ENCODE measurements at regions not wholly inside any gene's neighbourhood (a gene's known extent, or its start where the extent isn't known, plus 50 kb on each side); places are given as distances from the start of the nearest gene placed in this dataset.
A peak's percentile ranks its signal among the peaks of the same experiment; 100 is the strongest.

DNA sequence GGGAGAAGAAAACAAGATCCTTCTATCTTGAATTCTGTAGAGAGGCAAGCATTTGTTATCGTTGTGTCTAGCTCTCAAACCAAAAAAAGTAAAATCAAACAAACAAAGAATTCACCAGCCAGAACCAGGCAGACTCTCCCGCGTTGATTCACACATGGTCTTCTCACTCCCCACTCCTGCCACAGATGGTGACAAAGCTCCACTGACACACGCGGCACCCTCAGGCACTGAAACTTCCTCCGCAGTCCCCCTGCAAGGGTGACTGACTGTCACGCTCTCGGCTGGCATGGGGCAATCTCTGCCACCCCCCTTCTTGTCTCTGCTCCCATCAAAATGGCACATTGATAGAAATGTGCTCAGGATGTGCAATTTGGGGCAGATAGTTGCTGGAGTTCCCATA, 304.9 kb downstream of the DHX15 start:
- no peak for DNase-seq

DNA sequence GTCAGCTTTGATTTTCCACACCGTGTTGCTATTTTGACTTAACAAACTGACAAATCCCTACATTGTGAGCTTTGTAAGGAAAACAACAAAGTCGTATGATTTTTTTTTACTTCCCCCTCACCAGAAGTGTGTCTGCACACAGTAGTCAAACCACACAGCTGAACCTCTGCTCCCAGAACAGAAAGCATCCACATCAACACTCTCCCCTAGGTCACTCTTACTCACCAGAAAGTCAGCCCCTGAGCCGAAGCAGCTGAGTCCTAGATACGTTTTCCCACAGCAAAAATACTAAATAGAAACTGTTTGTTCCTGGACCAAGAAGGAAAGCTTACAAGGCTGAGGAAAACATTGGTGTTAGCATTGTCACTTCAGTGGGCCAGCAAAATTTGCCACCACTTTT, 305.7 kb downstream of the DHX15 start:
- DNase-seq, result no peak

DNA sequence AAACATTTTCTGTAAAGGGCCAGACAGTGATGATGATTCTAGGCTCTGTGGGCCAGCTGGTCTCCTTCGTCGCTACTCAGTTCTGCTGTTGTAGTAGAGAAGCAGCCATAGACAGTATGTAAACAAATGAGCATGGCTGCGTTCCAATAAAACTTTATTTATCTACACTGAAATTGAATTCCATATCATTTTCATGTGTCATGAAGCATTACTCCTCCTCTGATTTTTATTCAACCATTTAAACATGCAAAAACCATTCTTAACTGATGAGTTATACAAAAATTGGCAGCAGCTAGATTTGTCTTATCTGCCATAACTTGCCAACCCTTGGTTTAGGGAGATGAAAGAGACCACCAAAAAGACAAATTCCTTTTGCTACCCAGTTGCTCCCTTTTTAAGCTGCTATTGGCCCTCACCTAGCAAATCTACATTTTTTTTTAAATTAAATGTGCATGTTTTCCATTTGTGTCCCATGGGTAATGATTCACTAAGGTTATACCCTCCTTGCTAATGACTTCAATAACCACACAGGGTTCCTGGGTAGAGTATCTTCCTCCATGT, 309.9 kb downstream of the DHX15 start:
- peak; percentile 1 for DNase-seq

DNA sequence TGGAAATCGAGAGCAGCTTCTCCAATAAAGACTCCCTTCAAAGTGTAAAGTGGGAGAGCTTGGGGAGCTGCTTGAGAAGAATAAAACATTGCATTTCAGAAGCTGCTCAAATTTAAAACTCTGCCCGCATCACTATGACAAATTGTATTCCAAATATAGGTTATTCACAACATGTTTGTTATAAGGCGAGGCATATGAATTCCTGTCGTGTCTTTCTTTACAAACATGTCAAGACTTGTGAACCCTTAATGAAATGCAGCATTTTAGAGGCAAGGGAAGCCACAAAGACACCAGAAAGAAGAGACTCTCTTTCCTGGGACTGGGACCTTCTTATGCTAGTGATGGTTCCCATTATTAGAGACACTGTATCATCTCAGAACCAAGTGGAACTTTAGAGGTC, 311.2 kb downstream of the DHX15 start:
- DNase-seq, result no peak

DNA sequence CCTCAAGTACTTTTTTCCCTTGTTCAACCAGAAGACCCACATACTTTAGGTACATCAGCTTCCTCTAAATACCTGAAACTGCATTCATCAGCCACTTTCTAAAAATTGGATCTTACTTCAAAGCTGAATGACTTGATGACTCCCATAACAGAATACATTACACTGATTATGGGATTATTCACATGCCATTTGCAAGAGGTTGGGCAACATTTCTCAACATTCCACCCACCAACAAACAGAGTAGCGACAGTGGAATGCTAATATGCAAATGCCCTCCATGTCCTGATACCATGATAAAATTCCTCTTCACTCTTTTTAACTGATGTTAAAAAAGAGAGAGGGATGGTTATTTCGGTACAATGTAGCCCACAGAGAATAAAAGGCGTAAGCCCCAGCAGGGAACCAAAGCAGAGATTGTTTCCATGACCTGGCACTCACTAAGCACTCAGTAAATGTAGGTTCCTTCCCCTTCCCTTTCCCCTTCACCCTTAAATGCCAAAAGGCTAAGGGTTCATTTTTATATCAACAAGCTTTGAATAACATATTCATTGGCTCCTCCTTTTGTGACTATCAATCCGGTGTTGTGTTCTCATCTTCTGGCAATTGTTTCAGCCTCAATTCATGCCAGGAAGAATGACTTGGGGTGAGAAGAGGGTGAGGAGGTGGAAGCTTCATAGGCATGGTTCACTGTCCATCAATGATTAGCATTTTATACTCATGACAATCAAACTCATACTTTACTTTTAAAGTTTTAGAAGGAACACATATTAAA, 317.2 kb downstream of the DHX15 start:
- peak; percentile 1 for DNase-seq

DNA sequence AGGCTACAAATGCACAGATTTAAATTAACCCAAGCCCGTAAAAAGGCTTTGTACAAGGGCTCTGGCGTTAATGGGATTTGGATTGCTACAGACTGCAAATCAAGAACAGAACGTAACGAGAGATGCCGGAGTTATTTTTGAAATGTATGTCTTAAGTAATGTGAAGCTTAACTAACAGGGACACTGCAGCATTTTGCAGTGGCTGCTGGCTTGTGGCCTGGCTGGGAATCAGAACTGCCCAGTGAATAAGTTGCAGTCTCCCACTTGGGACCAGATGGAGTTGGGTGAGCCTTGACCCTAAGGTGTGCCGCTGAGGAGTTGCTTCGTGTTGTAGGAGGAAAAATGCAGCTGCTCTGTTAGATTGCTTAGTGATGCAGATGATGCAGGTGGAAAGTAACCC, 318.4 kb downstream of the DHX15 start:
- DNase-seq, result no peak

DNA sequence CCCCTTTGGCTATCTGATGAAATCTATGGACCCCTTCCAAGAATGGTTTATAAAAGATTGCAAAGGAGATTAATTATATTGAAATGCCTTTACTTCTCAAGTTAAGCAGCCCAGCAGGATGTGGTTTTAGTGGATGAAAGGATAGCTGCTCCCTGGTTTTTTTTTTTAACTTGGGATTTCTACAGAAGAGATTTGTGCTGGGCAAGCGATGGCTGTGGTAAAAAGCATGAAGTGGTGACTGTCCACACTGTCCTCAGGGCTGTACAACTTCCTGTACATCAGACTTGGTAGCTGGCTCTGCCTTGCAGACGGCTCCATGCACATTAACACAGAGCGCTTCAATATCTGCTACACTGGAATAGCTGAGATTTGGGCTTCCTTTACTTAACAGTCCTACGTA, 321.7 kb downstream of the DHX15 start:
- DNase-seq, result no peak

DNA sequence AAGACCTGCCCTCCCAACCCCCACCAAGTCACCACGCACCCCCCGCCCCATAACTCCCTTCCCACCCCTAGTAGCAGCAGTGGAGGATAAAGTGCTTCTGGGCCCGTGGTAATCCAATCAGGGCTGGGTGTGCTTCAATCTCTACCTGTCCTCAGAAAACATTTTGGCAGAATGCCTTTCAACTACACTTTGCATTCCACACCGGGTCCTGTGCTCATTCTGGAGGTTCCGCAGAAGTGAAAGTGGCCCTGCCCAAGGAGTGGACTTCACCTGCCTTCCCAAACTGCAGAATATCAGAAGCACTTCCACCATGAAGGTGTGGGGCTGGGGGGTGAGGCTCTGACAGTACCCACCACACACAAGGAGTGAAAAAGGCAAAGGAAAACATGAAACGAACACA, 322.3 kb downstream of the DHX15 start:
- DNase-seq, result no peak

DNA sequence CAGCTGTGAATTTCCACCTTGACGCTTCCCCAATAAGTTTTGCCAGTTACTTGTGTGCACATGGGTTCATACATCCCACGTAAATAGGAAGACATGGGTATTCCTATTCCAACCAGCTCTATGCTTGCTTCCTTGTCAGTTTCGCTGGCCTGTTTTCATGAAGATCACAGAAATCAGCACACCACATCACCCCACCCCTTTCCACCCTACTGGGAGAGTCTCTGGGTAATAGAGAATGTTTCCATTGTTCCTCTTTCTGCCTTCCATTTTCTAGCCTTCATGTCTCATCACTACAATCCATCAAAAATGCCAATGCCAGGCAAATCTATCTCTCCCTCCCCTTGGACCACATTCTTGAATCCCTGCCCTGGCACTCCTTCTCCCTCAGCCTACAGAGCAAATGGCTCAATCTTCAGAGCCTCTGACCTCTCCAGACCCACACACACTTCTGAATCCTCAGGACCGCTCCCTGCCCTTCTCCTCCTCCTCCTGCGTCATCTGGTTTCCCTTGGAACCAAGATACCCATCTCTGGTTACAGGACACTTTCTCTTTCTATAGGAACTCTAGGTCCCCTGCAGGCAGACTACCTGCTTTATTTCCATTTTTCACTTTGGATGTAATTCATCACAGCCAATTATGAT, 323.3 kb downstream of the DHX15 start:
- DNase-seq, result no peak

DNA sequence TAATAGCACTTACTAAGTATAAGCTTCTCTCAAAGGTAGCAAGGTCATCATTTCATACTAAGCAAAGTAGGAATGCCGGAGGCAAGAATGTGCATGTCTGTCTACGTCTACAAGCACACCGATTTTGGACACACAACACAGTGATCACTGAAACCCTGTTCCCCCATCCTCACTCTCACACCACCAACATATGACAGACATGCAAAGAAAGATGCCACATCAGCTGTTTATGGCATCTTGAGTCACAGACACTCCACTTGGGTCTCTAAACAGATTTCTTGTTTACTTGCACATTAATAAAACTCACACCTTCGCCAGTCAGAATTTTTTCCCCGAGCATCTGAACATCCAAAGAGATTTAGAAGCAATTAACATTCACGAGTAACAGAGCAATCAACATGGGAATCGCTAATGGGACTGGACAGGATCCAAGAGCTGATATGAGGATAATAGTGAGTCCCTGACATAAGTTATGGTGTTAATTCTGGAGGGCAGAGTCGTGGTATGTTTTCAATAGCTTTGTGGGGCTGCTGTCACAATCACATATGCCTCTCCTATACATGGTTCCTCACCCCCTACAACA, 324.1 kb downstream of the DHX15 start:
- DNase-seq, result no peak

DNA sequence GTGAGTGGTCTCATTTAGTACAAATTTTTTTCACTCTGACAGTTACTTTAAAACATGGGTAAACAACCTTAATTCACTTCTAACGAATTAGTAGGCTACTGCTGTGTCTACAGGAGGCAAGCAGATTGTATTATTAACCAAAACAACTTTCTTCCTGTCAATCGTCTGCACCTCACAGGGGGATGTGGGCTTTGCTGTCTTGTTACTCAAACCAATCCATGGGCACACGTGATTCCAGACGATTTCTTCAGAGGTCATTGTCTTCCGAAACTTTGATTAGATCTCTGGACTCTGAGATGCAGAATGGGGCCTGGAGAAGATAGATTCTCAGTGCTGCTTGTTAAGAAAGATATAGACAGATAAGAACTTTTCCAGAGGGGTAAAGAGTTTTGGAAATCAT, 327.8 kb downstream of the DHX15 start:
- DNase-seq, result no peak

DNA sequence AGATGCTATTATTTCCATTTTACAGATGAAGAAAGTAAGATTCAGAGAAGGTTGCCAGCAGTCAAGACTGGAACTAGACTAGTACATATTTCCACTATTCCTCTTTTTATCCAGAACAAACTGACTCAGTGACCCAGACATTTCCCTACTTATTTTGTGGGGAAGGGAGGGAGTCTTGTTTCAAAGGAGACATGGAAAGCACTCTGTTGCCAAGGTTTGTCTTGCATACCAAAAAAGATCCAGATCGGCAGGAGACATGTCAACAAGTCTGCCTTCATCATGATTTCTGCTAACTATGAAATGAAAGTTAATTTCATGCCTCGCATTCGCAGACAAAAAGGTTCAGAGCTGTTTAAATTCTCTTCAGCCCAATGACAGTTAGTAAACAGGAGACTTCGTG, 328.3 kb downstream of the DHX15 start:
- no peak for DNase-seq

DNA sequence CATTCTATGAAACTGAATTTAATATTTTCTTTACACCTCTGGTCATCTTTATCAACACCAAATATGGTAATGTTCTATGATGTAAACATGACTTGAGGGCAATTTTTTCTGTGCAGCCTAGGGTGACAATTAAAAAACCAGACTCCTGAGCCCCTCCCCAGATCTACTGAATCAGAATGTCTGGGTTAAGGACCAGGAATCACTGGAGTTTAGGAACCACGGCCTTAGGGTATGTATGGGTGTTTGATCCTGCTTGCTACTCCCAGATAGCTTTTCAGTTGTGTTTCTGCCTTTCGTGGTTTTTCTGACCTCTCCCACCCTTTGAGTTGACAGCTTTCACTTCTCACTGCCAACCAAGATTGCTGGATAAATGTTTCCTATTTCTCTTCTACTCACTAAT, 332.2 kb downstream of the DHX15 start:
- no peak for DNase-seq

DNA sequence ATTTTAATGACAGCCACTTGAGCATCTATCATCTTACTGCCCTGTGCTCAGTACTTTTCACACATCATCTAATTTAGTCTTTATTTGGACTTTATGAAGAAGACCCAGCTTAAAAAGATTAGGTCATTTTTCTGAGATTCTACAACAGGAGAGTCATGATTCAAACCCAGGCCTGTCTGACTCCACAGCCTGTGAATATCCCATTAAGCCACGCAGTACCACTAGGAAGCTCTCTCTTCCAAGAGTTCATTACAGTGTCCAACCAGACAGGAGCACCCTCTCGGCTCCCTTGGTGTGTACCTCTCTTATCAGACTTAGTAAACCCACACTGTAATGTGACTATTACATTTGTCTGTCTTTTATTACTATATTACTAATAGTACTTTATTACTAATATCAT, 332.8 kb downstream of the DHX15 start:
- DNase-seq, result no peak

DNA sequence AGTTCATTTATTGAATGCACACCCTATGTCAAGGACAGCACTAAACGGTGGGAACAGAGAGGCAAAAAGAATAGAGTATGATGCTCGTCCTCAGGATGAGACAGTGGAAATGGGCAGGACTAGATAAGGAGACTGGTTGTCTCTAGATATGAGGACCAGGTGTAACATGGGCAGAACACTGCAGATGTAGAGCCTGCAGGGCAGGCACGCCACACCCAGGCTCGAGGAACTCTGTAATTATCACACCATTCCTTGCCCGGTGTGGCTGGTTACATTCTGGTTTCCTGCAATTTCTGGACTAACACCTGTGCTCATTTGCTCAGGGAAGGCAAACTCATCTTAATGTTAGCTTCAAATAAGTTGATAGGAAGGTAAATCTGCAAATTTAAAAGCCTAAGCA, 334.4 kb downstream of the DHX15 start:
- DNase-seq, result no peak

DNA sequence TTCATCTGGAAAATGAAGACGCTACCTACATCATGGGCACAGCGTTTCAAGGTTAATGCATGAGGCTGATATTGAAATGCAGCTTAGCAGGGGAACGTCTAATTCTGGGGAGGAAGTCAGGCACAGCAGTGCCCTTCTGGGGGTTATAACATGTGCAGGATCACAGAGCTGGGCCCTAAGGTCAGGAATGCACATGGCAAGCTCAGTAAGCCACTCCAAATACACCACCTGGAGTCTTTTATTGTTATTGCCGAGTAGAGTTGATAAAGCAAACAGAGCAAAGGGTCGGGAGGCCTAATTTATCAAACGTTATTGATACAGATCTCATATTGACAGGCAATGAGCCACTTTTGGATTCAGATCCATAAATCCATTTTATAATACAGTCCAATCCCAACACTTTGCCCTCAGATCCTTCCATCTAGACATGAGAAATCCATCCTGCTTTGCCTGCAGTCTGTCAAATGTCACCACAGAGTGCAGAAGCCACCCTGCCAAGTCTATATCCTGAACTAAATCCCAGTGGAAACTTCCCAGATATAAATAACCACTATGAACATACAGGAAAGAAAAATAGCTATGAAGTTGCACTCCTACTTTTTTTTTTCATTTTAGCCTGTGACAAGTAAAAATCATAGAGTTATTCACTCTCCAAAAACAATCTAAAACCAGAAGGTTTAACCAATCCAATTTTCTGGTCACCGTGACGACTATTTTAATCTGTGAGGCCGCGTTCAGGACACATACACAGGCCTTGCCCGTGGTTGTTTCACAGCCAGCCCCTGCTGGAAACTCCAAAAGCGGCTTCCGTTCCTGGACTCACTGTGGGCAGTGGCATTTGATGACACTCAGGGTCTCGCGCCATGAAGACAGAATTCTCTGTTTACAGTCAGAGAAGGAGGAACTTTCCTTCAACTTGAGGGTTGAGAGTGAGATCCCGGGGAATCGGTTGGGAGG, 335.4 kb downstream of the DHX15 start:
- DNase-seq, result no peak

DNA sequence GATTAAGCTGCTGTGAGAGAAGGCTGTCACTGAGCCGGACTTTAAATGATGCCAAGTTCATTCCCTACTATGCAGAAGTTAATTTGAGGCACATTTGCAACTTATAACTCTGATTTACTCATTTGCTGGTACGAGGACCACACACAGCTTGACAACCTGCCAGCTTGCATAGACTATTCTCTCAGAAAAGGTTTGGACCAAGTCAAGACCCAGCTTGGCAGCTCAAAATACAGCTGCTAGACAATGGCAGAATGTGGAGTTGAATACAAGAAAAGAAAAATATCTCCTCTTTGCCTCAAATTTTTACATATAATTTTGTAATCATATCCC, 338.9 kb downstream of the DHX15 start:
- DNase-seq, result no peak

DNA sequence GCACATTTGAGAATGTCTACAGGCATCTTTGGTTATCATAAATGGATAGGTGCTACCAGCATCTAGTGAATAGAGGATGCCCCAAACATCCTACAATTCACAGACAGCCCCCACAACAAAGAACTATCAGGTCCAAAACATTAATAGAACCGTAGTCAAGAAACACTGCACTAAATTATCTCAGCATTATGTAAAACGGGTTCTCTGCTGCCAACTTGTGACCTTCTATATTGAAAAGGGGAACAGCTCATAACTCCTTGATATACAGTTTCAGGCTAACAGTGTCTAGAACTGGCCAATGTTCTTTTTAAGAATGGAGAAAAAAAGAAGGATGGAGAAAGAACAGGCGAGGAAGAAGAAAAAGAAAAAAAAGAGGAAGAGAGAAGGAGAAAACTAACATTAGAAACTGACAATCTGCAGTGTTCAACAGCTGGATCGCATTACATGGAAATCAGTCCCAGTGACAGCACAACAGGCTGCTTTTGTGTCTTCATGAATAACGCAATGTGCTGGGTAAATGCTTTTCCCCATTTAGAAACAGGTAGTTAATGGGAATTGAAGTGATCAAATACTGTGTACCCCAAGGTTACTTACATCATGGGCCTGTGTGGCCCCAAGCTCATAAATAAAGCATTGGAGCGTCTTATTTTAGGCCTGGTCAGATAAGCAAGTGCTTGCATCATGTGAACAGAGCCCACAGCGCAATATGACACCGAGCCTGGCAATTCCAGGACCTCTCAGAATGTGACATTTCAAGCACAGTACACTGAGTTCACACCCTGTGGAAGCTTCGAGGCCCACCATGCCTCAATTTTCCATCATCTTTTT, 339.5 kb downstream of the DHX15 start:
- no peak for DNase-seq

DNA sequence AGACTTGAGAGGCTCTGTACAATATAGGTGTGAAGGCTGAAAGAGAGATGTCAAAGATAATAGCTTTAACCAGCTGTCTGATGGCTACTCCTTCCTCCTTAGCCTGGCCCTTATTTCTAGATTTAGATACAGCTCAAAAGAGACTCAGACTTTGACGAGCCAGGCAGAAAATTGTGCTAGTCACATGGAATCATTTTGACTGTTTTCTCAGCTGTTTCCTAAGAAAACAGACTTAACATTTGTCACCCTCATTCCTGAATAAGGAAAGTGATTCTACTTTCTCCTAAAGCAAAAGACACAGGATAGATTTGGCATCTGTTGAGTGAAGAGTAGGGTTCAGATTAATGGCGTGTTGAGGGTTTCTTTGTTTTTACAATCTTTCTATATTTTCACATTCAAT, 340.7 kb downstream of the DHX15 start:
- DNase-seq, result no peak

DNA sequence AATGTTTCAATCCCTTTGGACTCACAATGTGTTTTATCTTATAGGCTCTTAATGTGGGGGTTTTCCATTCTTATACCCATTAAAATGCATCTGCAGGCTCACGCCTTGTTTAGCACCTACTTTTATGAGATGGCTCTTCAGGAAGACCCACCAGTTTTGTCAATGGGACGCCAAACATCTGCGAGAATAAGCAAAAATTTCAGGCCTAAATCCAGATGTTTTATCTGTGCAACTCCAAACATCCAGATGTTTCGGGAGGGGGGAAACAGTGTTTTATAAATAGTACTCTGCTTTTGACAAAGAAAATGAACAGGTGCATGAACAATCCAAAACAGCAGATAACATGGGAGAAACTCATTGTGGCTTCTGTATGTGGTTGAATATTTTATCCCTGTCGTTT, 342.8 kb downstream of the DHX15 start:
- no peak for DNase-seq

DNA sequence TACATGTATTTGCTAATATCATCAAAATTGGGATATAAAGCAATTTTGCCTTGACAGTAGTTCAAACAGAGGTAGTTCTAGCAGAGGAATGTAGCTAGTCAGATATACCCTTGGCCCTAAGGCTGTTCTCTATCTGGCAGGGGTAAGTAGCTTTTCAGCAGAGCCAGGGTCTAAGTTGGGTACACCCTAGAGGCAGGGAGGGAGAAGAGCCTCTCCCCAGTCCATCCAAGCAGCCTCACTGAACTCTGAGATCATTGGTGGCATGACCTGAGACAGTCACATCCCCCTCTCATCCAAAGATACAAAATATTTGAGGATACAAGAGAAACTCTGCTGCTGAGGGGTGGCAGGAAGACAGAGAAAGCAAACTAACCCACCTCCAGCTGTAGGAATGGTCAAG, 343.7 kb downstream of the DHX15 start:
- no peak for DNase-seq

DNA sequence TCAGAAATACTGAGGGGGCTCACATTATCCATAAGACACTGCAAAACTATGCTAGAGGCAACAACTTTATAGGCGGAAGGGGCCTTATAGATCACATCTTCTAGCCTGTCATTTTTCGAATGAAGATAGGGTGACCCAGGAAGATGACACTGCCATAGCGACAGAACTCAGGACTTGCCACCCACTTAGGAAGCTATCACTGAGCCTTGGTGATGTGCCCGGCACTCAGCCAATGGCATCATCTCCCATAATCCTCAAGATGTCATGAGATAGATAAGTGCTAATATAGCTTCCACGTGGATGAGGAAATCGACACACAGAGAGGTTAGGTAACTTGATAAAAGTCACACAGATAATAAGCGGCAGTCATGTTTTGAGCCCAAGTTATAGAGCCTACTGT, 346.6 kb downstream of the DHX15 start:
- DNase-seq, result no peak
